GM10266 (cell line): ENCODE measurements at regions not wholly inside any gene's neighbourhood (a gene's known extent, or its start where the extent isn't known, plus 50 kb on each side); places are given as distances from the start of the nearest gene placed in this dataset.

Experiments
- DNase-seq: peaks from one replicate; pipeline ENCODE4 v3.0.0; 2012; ENCODE audit errors: extremely low spot score
- CTCF ChIP-seq: IDR thresholded peaks from 2 replicates; pipeline ENCODE4 v1.5.1; 2012; ENCODE audit warnings: mild to moderate bottlenecking, low read depth; ENCODE audit not compliant: control insufficient read depth, insufficient read depth; ENCODE audit errors: missing control alignments

GRCh38 chr9:129337336-129338140, 159.5 kb upstream of the IER5L start:
- no peak for DNase-seq
- TF ChIP-seq CTCF = no peak

GRCh38 chr9:129336601-129337331, 158.7 kb upstream of the IER5L start:
- DNase-seq = no peak
- no peak for TF ChIP-seq CTCF

GRCh38 chr9:129336130-129336528, 158.1 kb upstream of the IER5L start:
- no peak for TF ChIP-seq CTCF
- no peak for DNase-seq

- TF ChIP-seq CTCF = no peak
- no peak for DNase-seq
Measured at GRCh38 chr9:129335464-129336129, 157.5 kb upstream of the IER5L start.

GRCh38 chr9:129334105-129334935, 156.3 kb upstream of the IER5L start:
- no peak for TF ChIP-seq CTCF
- no peak for DNase-seq

GRCh38 chr9:129333617-129334104, 155.6 kb upstream of the IER5L start:
- no peak for DNase-seq

More at GRCh38 chr9:129333617-129334104, 155.6 kb upstream of the IER5L start:
- TF ChIP-seq CTCF = no peak
